IMR-90 (cell line): ENCODE measurements at regions not wholly inside any gene's neighbourhood (a gene's known extent, or its start where the extent isn't known, plus 50 kb on each side); places are given as distances from the start of the nearest gene placed in this dataset.

Source experiments
- ATAC-seq: fragments of 200-7000 bp; cut with Tn5 transposase; 2 replicates; pipeline ENCODE4 v1.9.1; 2020; ENCODE audit warnings: low read depth, mild to moderate bottlenecking, moderate library complexity
- BruUV-seq: library from RNA; stranded (reverse); fragments of 400-500 nt; replicated peaks from 2 replicates; lab custom pipeline; 2021; lab: Mats Ljungman, UMichigan
- CTCF ChIA-PET: fragments of 300-600 bp; formaldehyde crosslinking; extraction: SDS; loops from one replicate; lab custom pipeline; 2021; ENCODE audit warnings: antibody characterized with exemption; lab: Yijun Ruan, JAX
- POLR2A ChIA-PET: fragments of 300-600 bp; sonication (Branson Sonifier 250); formaldehyde crosslinking; loops from one replicate; lab custom pipeline; 2022; ENCODE audit warnings: antibody characterized with exemption; ENCODE audit not compliant: unreplicated experiment; lab: Charles Lee
- DNase-seq: peaks from one replicate; pipeline ENCODE4 v3.0.0; 2013
- H2AFZ ChIP-seq: replicated peaks from 2 replicates; pipeline ENCODE3; 2013; ENCODE audit warnings: low read length, mild to moderate bottlenecking; ENCODE audit not compliant: poor library complexity
- H2AK5ac ChIP-seq: 2 replicates; pipeline ENCODE4 v1.6.1; 2013; ENCODE audit warnings: low read depth, low read length, inconsistent platforms
- H2AK9ac ChIP-seq: replicated peaks from 2 replicates; pipeline ENCODE3; 2013; ENCODE audit warnings: mild to moderate bottlenecking, low read depth, low read length, moderate library complexity; ENCODE audit not compliant: poor library complexity
- H2BK120ac ChIP-seq: 2 replicates; pipeline ENCODE4 v1.6.1; 2013; ENCODE audit warnings: low read depth, low read length, inconsistent platforms
- H2BK15ac ChIP-seq: 3 replicates; pipeline ENCODE4 v1.6.1; 2013; ENCODE audit warnings: low read depth, low read length, inconsistent platforms
- H2BK20ac ChIP-seq: 2 replicates; pipeline ENCODE4 v1.6.1; 2013; ENCODE audit warnings: low read depth, mild to moderate bottlenecking, inconsistent platforms, low read length, moderate library complexity
- H2BK5ac ChIP-seq: 2 replicates; pipeline ENCODE4 v1.6.1; 2013; ENCODE audit warnings: mild to moderate bottlenecking, low read depth, low read length, inconsistent platforms; ENCODE audit not compliant: poor library complexity, severe bottlenecking
- H3K14ac ChIP-seq: replicated peaks from 2 replicates; pipeline ENCODE4 v1.6.1; 2013; ENCODE audit warnings: low read depth, low read length, inconsistent platforms
- H3K18ac ChIP-seq: 2 replicates; pipeline ENCODE4 v1.6.1; 2013; ENCODE audit warnings: low read depth, low read length, control low read depth
- H3K23ac ChIP-seq: 2 replicates; pipeline ENCODE4 v1.6.1; 2013; ENCODE audit warnings: low read depth, low read length, inconsistent platforms
- H3K27ac ChIP-seq: 2 replicates; pipeline ENCODE4 v1.5.1; 2013; ENCODE audit warnings: mild to moderate bottlenecking, control low read depth, low read length; ENCODE audit not compliant: insufficient read depth
- H3K27me3 ChIP-seq: 2 replicates; pipeline ENCODE4 v1.6.1; 2013; ENCODE audit warnings: low read length; ENCODE audit not compliant: control insufficient read depth, insufficient read depth
- H3K36me3 ChIP-seq: 2 replicates; pipeline ENCODE4 v1.6.1; 2013; ENCODE audit warnings: low read length, mixed read lengths; ENCODE audit not compliant: control insufficient read depth, insufficient read depth
- H3K4ac ChIP-seq: 2 replicates; pipeline ENCODE4 v1.6.1; 2013; ENCODE audit warnings: low read depth, low read length, inconsistent platforms
- H3K4me1 ChIP-seq: 2 replicates; pipeline ENCODE4 v1.6.1; 2013; ENCODE audit warnings: low read length, mixed read lengths; ENCODE audit not compliant: control insufficient read depth, insufficient read depth
- H3K4me2 ChIP-seq: 2 replicates; pipeline ENCODE4 v1.6.1; 2013; ENCODE audit warnings: low read depth, mild to moderate bottlenecking, control low read depth, low read length, moderate library complexity
- H3K4me3 ChIP-seq: 2 replicates; pipeline ENCODE4 v1.5.1; 2013; ENCODE audit warnings: low read depth, mild to moderate bottlenecking, control low read depth, low read length, moderate library complexity; ENCODE audit not compliant: insufficient read depth
- H3K56ac ChIP-seq: 2 replicates; pipeline ENCODE4 v1.6.1; 2013; ENCODE audit warnings: low read length, inconsistent platforms; ENCODE audit not compliant: insufficient read depth; ENCODE audit errors: extremely low read depth
- H3K79me1 ChIP-seq, 2 experiments: 2 replicates each; pipeline ENCODE4 v1.6.1; 2013; ENCODE audit warnings: low read length in 2 of 2, inconsistent platforms in 1 of 2, low read depth in 1 of 2
- H3K9ac ChIP-seq: 2 replicates; pipeline ENCODE4 v1.6.1; 2013; ENCODE audit warnings: low read depth, low read length, control low read depth
- H3K9me1 ChIP-seq: 2 replicates; pipeline ENCODE4 v1.6.1; 2013; ENCODE audit warnings: low read length, inconsistent platforms; ENCODE audit not compliant: insufficient read depth
- H3K9me3 ChIP-seq: 2 replicates; pipeline ENCODE4 v1.6.1; 2013; ENCODE audit warnings: low read length; ENCODE audit not compliant: control insufficient read depth, insufficient read depth
- H4K20me1 ChIP-seq: 2 replicates; pipeline ENCODE4 v1.6.1; 2013; ENCODE audit warnings: low read length, inconsistent platforms; ENCODE audit not compliant: insufficient read depth
- H4K5ac ChIP-seq: 2 replicates; pipeline ENCODE4 v1.6.1; 2013; ENCODE audit warnings: mild to moderate bottlenecking, low read depth, low read length, control low read depth
- H4K8ac ChIP-seq, 2 experiments: 2 replicates each; pipeline ENCODE4 v1.6.1; 2013; ENCODE audit warnings: low read depth in 2 of 2, low read length in 2 of 2, control low read depth in 1 of 2, inconsistent platforms in 1 of 2
- H4K91ac ChIP-seq: 2 replicates; pipeline ENCODE4 v1.6.1; 2013; ENCODE audit warnings: low read depth, low read length, inconsistent platforms; ENCODE audit not compliant: insufficient read depth
- BHLHE40 ChIP-seq: fragments of 150-350 bp; IDR thresholded peaks from 2 replicates; pipeline ENCODE4 v1.6.1; 2016; ENCODE audit warnings: mild to moderate bottlenecking, low read depth, low read length
- CEBPB ChIP-seq: IDR thresholded peaks from 2 replicates; pipeline ENCODE4 v1.6.1; 2012; ENCODE audit warnings: low read depth, low read length, improper control_type of control experiment
- CHD1 ChIP-seq: IDR thresholded peaks from 2 replicates; pipeline ENCODE4 v1.6.1; 2012; ENCODE audit warnings: low read depth, low read length, improper control_type of control experiment
- FOS ChIP-seq: fragments of 150-350 bp; IDR thresholded peaks from 2 replicates; pipeline ENCODE4 v1.6.1; 2016; ENCODE audit warnings: low read depth, low read length
- MAFK ChIP-seq: IDR thresholded peaks from 2 replicates; pipeline ENCODE4 v1.6.1; 2012; ENCODE audit warnings: low read depth, low read length, improper control_type of control experiment
- MXI1 ChIP-seq: IDR thresholded peaks from 2 replicates; pipeline ENCODE4 v1.6.1; 2012; ENCODE audit warnings: low read depth, mild to moderate bottlenecking, low read length, moderate library complexity, borderline replicate concordance
- NFE2L2 ChIP-seq: fragments of 150-350 bp; IDR thresholded peaks from 2 replicates; pipeline ENCODE4 v1.6.1; 2016; ENCODE audit warnings: low read depth, mild to moderate bottlenecking, low read length
- POLR2A ChIP-seq: IDR thresholded peaks from 2 replicates; pipeline ENCODE4 v1.6.1; 2012; ENCODE audit warnings: mild to moderate bottlenecking, low read depth, low read length
- RAD21 ChIP-seq: IDR thresholded peaks from 2 replicates; pipeline ENCODE4 v1.6.1; 2012; ENCODE audit warnings: low read length, improper control_type of control experiment
- RCOR1 ChIP-seq: IDR thresholded peaks from 2 replicates; pipeline ENCODE4 v1.6.1; 2012; ENCODE audit warnings: mild to moderate bottlenecking, low read length, improper control_type of control experiment; ENCODE audit not compliant: insufficient replicate concordance
- RFX5 ChIP-seq: IDR thresholded peaks from 2 replicates; pipeline ENCODE4 v1.8.0; 2012; ENCODE audit warnings: low read depth, mild to moderate bottlenecking, low read length, moderate library complexity
- SMC3 ChIP-seq: fragments of 150-350 bp; IDR thresholded peaks from 2 replicates; pipeline ENCODE4 v1.6.1; 2016; ENCODE audit warnings: low read depth, mild to moderate bottlenecking, antibody characterized with exemption, low read length, moderate library complexity
- WGBS, 2 experiments: methylation state at CpG; one replicate each; pipeline versions ENCODE4 v1.1.5 to v1.1.7; 2013; ENCODE audit warnings: missing lambda C conversion rate in 2 of 2; ENCODE audit not compliant: insufficient read length in 1 of 2; ENCODE audit errors: extremely low coverage in 2 of 2; 5-methylcytosine and 5-hydroxymethylcytosine counted together
- dilution Hi-C: fragments of 300-500 bp; cut with HindIII; formaldehyde crosslinking; loops from one replicate; pipeline ENCODE4 v1.14.3; 2018; ENCODE audit warnings: low sequenced_read_pairs; ENCODE audit not compliant: unreplicated experiment
- in situ Hi-C: fragments of 300-500 bp; cut with MboI; formaldehyde crosslinking; loops from 3 replicates; pipeline ENCODE4 v1.14.3; 2019; ENCODE audit warnings: low sequenced_read_pairs, inconsistent platforms, mixed read lengths
- intact Hi-C: fragments of 100-400 bp; cut with micrococcal nuclease; formaldehyde crosslinking; loops from 2 replicates; pipeline ENCODE4 v1.10.0; 2022
- TF ChIP-seq, protein P1 (sequence below): fragments of 150-350 bp; IDR thresholded peaks from 2 replicates; pipeline ENCODE4 v1.6.1; 2017; ENCODE audit warnings: mild to moderate bottlenecking, antibody characterized with exemption, low read length, low read depth
- TF ChIP-seq, protein P2 (sequence below): conservative IDR thresholded peaks from 2 replicates; pipeline ENCODE4 v1.5.1; 2012; ENCODE audit warnings: mild to moderate bottlenecking, low read depth, low read length, improper control_type of control experiment
- TF ChIP-seq, protein P3 (sequence below): fragments of 150-350 bp; IDR thresholded peaks from 2 replicates; pipeline ENCODE4 v1.6.1; 2016; ENCODE audit warnings: low read depth, mild to moderate bottlenecking, low read length, moderate library complexity, borderline replicate concordance

DNA sequence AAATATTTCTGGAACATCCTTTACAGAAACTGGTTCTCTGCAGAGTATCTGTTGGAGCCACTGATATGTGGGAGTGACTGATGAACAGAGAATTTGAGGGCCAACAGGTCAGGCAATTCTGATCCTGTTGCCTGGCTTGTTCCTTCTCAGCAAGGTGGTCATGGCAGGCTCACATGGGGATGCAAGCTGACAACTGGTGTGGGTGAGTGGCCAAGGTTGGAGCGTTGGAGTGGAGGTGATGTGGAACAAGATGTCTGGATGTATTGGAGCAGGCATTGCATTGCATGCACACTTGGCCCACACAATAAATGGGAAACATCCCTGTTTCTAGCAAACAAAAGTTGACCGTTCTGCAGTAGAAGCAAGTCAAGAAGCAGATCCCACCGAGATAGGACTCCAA lies 380.7 kb downstream of the ZNF536 start:
- TF ChIP-seq CEBPB = no peak
- TF ChIP-seq POLR2A = no peak
- TF ChIP-seq, protein P1, sequence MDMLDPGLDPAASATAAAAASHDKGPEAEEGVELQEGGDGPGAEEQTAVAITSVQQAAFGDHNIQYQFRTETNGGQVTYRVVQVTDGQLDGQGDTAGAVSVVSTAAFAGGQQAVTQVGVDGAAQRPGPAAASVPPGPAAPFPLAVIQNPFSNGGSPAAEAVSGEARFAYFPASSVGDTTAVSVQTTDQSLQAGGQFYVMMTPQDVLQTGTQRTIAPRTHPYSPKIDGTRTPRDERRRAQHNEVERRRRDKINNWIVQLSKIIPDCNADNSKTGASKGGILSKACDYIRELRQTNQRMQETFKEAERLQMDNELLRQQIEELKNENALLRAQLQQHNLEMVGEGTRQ = no peak
- TF ChIP-seq RFX5 = no peak
- TF ChIP-seq CHD1 = no peak
- no peak for TF ChIP-seq MAFK
- TF ChIP-seq, protein P2, sequence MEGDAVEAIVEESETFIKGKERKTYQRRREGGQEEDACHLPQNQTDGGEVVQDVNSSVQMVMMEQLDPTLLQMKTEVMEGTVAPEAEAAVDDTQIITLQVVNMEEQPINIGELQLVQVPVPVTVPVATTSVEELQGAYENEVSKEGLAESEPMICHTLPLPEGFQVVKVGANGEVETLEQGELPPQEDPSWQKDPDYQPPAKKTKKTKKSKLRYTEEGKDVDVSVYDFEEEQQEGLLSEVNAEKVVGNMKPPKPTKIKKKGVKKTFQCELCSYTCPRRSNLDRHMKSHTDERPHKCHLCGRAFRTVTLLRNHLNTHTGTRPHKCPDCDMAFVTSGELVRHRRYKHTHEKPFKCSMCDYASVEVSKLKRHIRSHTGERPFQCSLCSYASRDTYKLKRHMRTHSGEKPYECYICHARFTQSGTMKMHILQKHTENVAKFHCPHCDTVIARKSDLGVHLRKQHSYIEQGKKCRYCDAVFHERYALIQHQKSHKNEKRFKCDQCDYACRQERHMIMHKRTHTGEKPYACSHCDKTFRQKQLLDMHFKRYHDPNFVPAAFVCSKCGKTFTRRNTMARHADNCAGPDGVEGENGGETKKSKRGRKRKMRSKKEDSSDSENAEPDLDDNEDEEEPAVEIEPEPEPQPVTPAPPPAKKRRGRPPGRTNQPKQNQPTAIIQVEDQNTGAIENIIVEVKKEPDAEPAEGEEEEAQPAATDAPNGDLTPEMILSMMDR = no peak
- no peak for TF ChIP-seq RAD21
- no peak for TF ChIP-seq FOS
- TF ChIP-seq, protein P3, sequence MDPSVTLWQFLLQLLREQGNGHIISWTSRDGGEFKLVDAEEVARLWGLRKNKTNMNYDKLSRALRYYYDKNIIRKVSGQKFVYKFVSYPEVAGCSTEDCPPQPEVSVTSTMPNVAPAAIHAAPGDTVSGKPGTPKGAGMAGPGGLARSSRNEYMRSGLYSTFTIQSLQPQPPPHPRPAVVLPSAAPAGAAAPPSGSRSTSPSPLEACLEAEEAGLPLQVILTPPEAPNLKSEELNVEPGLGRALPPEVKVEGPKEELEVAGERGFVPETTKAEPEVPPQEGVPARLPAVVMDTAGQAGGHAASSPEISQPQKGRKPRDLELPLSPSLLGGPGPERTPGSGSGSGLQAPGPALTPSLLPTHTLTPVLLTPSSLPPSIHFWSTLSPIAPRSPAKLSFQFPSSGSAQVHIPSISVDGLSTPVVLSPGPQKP = no peak
- TF ChIP-seq NFE2L2 = no peak
- TF ChIP-seq MXI1 = no peak
- TF ChIP-seq SMC3 = no peak
- no peak for TF ChIP-seq RCOR1
- TF ChIP-seq BHLHE40 = no peak
- Histone ChIP-seq H2BK5ac (no peak overlapping the region), H3K4me2 (no peak overlapping the region), H2AK5ac (no peak overlapping the region), H2AK9ac (no peak overlapping the region), H3K4me1 (no peaks in the 10 kb centered on the region), H3K9me3 (0 out of 2 replicates have a peak, but pooled peaks cover 1% of the 10 kb centered on the region), H4K91ac (no peak overlapping the region), H2BK20ac (no peak overlapping the region), H3K4ac (no peak overlapping the region), H4K5ac (no peak overlapping the region), H3K9ac (no peak overlapping the region), H3K9me1 (no peaks in the 10 kb centered on the region), H2BK120ac (no peak overlapping the region), H3K56ac (no peak overlapping the region), H3K4me3 (no peak overlapping the region), H4K8ac (no peak overlapping the region), H4K20me1 (no peaks in the 10 kb centered on the region), H3K23ac (no peak overlapping the region), H3K18ac (no peak overlapping the region), H3K79me1 (no peaks in the 10 kb centered on the region), H3K27me3 (no peaks in the 10 kb centered on the region), H2BK15ac (no peak overlapping the region), H2AFZ (no peak overlapping the region), H3K36me3 (no peaks in the 10 kb centered on the region), H3K27ac (no peak overlapping the region), H3K14ac (no peak overlapping the region)
- intact Hi-C loops (no loop called here), in situ Hi-C loops (no loop called here), dilution Hi-C loops (no loop called here)
- ChIA-PET POLR2A (no interaction called here), CTCF (no interaction called here)
- BruUV-seq = no TSS peak
- no CpG with 5 or more reads among the region's 3 CpGs for WGBS, 2 experiments
- DNase-seq (no peak), ATAC-seq (no peak)
